ENCODE measurements at regions not wholly inside any gene's neighbourhood (a gene's known extent, or its start where the extent isn't known, plus 50 kb on each side); places are given as distances from the start of the nearest gene placed in this dataset.

GRCh38 chr1:55367273-55367672, 152.1 kb upstream of the USP24 start:
- TF ChIP-seq CTCF (IDR thresholded peaks at IDR 0.05; ENCODE audit: low read depth, low read length) (no peak), EZH2phosphoT487 (IDR thresholded peaks at IDR 0.05; ENCODE audit: low read depth) (no peak)

Data from OCI-LY3 (cell line).